ENCODE measurements at regions not wholly inside any gene's neighbourhood (a gene's known extent, or its start where the extent isn't known, plus 50 kb on each side); places are given as distances from the start of the nearest gene placed in this dataset.

- Histone ChIP-seq H3K27me3 (ENCODE audit: control insufficient read depth in 1 of 2, insufficient read depth in 2 of 2, low read length in 2 of 2) (no peaks in the 10 kb centered on the region), H3K9me3 (ENCODE audit: low read length) (no peaks in the 10 kb centered on the region), H3K4me3 (ENCODE audit: low read depth in 1 of 2, low read length in 2 of 2) (no peak overlapping the region), H3K9ac (ENCODE audit: low read length) (no peak overlapping the region), H3K27ac (ENCODE audit: low read depth, low read length) (no peak overlapping the region), H3K36me3 (ENCODE audit: insufficient read depth, low read length) (no peaks in the 10 kb centered on the region), H3K4me1 (ENCODE audit: insufficient read depth, low read length) (no peaks in the 10 kb centered on the region)
These were observed 57.1 kb upstream of the ADRA1D start for GRCh38 chr20:4306206-4306605.

GRCh38 chr20:4305091-4305490 is 56.0 kb upstream of the ADRA1D start:
- H3K9me3 ChIP-seq (ENCODE audit: low read length), result no peaks in the 10 kb centered on the region
- no peaks in the 10 kb centered on the region for H3K4me1 ChIP-seq (ENCODE audit: insufficient read depth, low read length)
- no peaks in the 10 kb centered on the region for H3K27me3 ChIP-seq (ENCODE audit: control insufficient read depth in 1 of 2, insufficient read depth in 2 of 2, low read length in 2 of 2)
- H3K36me3 ChIP-seq (ENCODE audit: insufficient read depth, low read length), result no peaks in the 10 kb centered on the region
- no peak overlapping the region for H3K9ac ChIP-seq (ENCODE audit: low read length)
- H3K4me3 ChIP-seq (ENCODE audit: low read depth in 1 of 2, low read length in 2 of 2), result no peak overlapping the region
- H3K27ac ChIP-seq (ENCODE audit: low read depth, low read length), result no peak overlapping the region

- no peak overlapping the region for H3K27ac ChIP-seq (ENCODE audit: low read depth, low read length)
- H3K9ac ChIP-seq (ENCODE audit: low read length), result no peak overlapping the region
- H3K27me3 ChIP-seq (ENCODE audit: control insufficient read depth in 1 of 2, insufficient read depth in 2 of 2, low read length in 2 of 2), result no peaks in the 10 kb centered on the region
- no peak overlapping the region for H3K4me3 ChIP-seq (ENCODE audit: low read depth in 1 of 2, low read length in 2 of 2)
- H3K36me3 ChIP-seq (ENCODE audit: insufficient read depth, low read length), result no peaks in the 10 kb centered on the region
- H3K9me3 ChIP-seq (ENCODE audit: low read length), result no peaks in the 10 kb centered on the region
- no peaks in the 10 kb centered on the region for H3K4me1 ChIP-seq (ENCODE audit: insufficient read depth, low read length)
These were observed 55.5 kb upstream of the ADRA1D start for GRCh38 chr20:4304601-4305000.

GRCh38 chr20:4303136-4303535 is 54.0 kb upstream of the ADRA1D start:
- no peak overlapping the region for H3K4me3 ChIP-seq (ENCODE audit: low read depth in 1 of 2, low read length in 2 of 2)
- H3K36me3 ChIP-seq (ENCODE audit: insufficient read depth, low read length), result no peaks in the 10 kb centered on the region
- no peaks in the 10 kb centered on the region for H3K27me3 ChIP-seq (ENCODE audit: control insufficient read depth in 1 of 2, insufficient read depth in 2 of 2, low read length in 2 of 2)
- H3K9ac ChIP-seq (ENCODE audit: low read length), result no peak overlapping the region
- H3K4me1 ChIP-seq (ENCODE audit: insufficient read depth, low read length), result no peaks in the 10 kb centered on the region
- no peak overlapping the region for H3K27ac ChIP-seq (ENCODE audit: low read depth, low read length)
- no peaks in the 10 kb centered on the region for H3K9me3 ChIP-seq (ENCODE audit: low read length)

- Histone ChIP-seq H3K9ac (ENCODE audit: low read length) (no peak overlapping the region), H3K27me3 (ENCODE audit: control insufficient read depth in 1 of 2, insufficient read depth in 2 of 2, low read length in 2 of 2) (no peaks in the 10 kb centered on the region), H3K4me1 (ENCODE audit: insufficient read depth, low read length) (peaks cover 8% of the 10 kb centered on the region), H3K27ac (ENCODE audit: low read depth, low read length) (no peak overlapping the region), H3K4me3 (ENCODE audit: low read depth in 1 of 2, low read length in 2 of 2) (no peak overlapping the region), H3K36me3 (ENCODE audit: insufficient read depth, low read length) (no peaks in the 10 kb centered on the region), H3K9me3 (ENCODE audit: low read length) (no peaks in the 10 kb centered on the region)
These were observed 51.8 kb upstream of the ADRA1D start for GRCh38 chr20:4300921-4301320.

- Histone ChIP-seq H3K4me3 (ENCODE audit: low read depth in 1 of 2, low read length in 2 of 2) (no peak overlapping the region), H3K4me1 (ENCODE audit: insufficient read depth, low read length) (peaks cover 8% of the 10 kb centered on the region), H3K27ac (ENCODE audit: low read depth, low read length) (no peak overlapping the region), H3K9me3 (ENCODE audit: low read length) (no peaks in the 10 kb centered on the region), H3K9ac (ENCODE audit: low read length) (no peak overlapping the region), H3K36me3 (ENCODE audit: insufficient read depth, low read length) (no peaks in the 10 kb centered on the region), H3K27me3 (ENCODE audit: control insufficient read depth in 1 of 2, insufficient read depth in 2 of 2, low read length in 2 of 2) (no peaks in the 10 kb centered on the region)
These were observed 51.3 kb upstream of the ADRA1D start for GRCh38 chr20:4300401-4300800.

GRCh38 chr20:4299773-4300172 is 50.7 kb upstream of the ADRA1D start:
- Histone ChIP-seq H3K27me3 (ENCODE audit: control insufficient read depth in 1 of 2, insufficient read depth in 2 of 2, low read length in 2 of 2) (no peaks in the 10 kb centered on the region), H3K9ac (ENCODE audit: low read length) (no peak overlapping the region), H3K27ac (ENCODE audit: low read depth, low read length) (no peak overlapping the region), H3K4me3 (ENCODE audit: low read depth in 1 of 2, low read length in 2 of 2) (no peak overlapping the region), H3K9me3 (ENCODE audit: low read length) (no peaks in the 10 kb centered on the region), H3K36me3 (ENCODE audit: insufficient read depth, low read length) (no peaks in the 10 kb centered on the region), H3K4me1 (ENCODE audit: insufficient read depth, low read length) (peaks cover 8% of the 10 kb centered on the region)

- Histone ChIP-seq H3K4me1 (ENCODE audit: insufficient read depth, low read length) (peaks cover 8% of the 10 kb centered on the region), H3K27me3 (ENCODE audit: control insufficient read depth in 1 of 2, insufficient read depth in 2 of 2, low read length in 2 of 2) (no peaks in the 10 kb centered on the region), H3K27ac (ENCODE audit: low read depth, low read length) (no peak overlapping the region), H3K4me3 (ENCODE audit: low read depth in 1 of 2, low read length in 2 of 2) (no peak overlapping the region), H3K9me3 (ENCODE audit: low read length) (no peaks in the 10 kb centered on the region), H3K9ac (ENCODE audit: low read length) (no peak overlapping the region), H3K36me3 (ENCODE audit: insufficient read depth, low read length) (no peaks in the 10 kb centered on the region)
These were observed 50.1 kb upstream of the ADRA1D start for GRCh38 chr20:4299216-4299615.
